A673 (cell line): ENCODE measurements at regions not wholly inside any gene's neighbourhood (a gene's known extent, or its start where the extent isn't known, plus 50 kb on each side); places are given as distances from the start of the nearest gene placed in this dataset.

Source experiments
- BruUV-seq: library from RNA; stranded (reverse); fragments of 400-500 nt; replicated peaks from 2 replicates; lab custom pipeline; 2021; lab: Mats Ljungman, UMichigan
- CTCF ChIA-PET: fragments of 300-600 bp; sonication (Branson Sonifier 250); formaldehyde crosslinking; loops from one replicate; lab custom pipeline; 2022; ENCODE audit warnings: antibody characterized with exemption; lab: Charles Lee
- POLR2A ChIA-PET: fragments of 300-600 bp; sonication (Branson Sonifier 250); formaldehyde crosslinking; loops from one replicate; lab custom pipeline; 2022; ENCODE audit warnings: antibody characterized with exemption; ENCODE audit not compliant: low non-redundant PET; lab: Charles Lee
- DNase-seq: peaks from one replicate; pipeline ENCODE4 v3.0.0-alpha.2; 2015; ENCODE audit warnings: low spot score
- H3K27ac ChIP-seq: fragments of 200-600 bp; sonication (generic); 2 replicates; pipeline ENCODE4 v1.5.1; 2016; ENCODE audit warnings: mixed run types, low read depth, mild to moderate bottlenecking, mixed read lengths, antibody characterized with exemption, low read length; ENCODE audit not compliant: poor library complexity, severe bottlenecking
- H3K27me3 ChIP-seq: fragments of 200-600 bp; sonication (generic); replicated peaks from 2 replicates; pipeline ENCODE4 v1.6.1; 2017; ENCODE audit warnings: mixed run types, low read depth, mild to moderate bottlenecking, mixed read lengths, antibody characterized with exemption, low read length; ENCODE audit not compliant: insufficient read depth, poor library complexity
- H3K36me3 ChIP-seq: fragments of 200-600 bp; sonication (generic); 2 replicates; pipeline ENCODE4 v1.6.1; 2016; ENCODE audit warnings: mixed run types, mild to moderate bottlenecking, mixed read lengths, antibody characterized with exemption, low read length; ENCODE audit not compliant: insufficient read depth, poor library complexity, severe bottlenecking
- H3K4me1 ChIP-seq: fragments of 200-600 bp; sonication (generic); 2 replicates; pipeline ENCODE4 v1.6.1; 2017; ENCODE audit warnings: mixed run types, mild to moderate bottlenecking, mixed read lengths, antibody characterized with exemption, low read length; ENCODE audit not compliant: insufficient read depth, poor library complexity, severe bottlenecking
- H3K4me3 ChIP-seq: fragments of 200-600 bp; sonication (generic); 2 replicates; pipeline ENCODE4 v1.5.1; 2016; ENCODE audit warnings: low read depth, mixed run types, mild to moderate bottlenecking, mixed read lengths, low read length; ENCODE audit not compliant: poor library complexity, severe bottlenecking
- H3K9me3 ChIP-seq: fragments of 200-600 bp; sonication (generic); 2 replicates; pipeline ENCODE4 v1.6.1; 2016; ENCODE audit warnings: mixed run types, low read depth, mild to moderate bottlenecking, mixed read lengths, antibody characterized with exemption, low read length; ENCODE audit not compliant: poor library complexity, severe bottlenecking
- CTCF ChIP-seq: fragments of 300-800, 200-600 bp; sonication (generic); conservative IDR thresholded peaks from 2 replicates; pipeline ENCODE4 v1.5.1; 2017; ENCODE audit warnings: low read depth, mild to moderate bottlenecking, antibody characterized with exemption, low read length, moderate library complexity, mixed read lengths
- EZH2 ChIP-seq: fragments of 200-600 bp; sonication (generic); IDR thresholded peaks from 2 replicates; pipeline ENCODE4 v1.6.1; 2017; ENCODE audit warnings: borderline replicate concordance, low read depth, mild to moderate bottlenecking, mixed read lengths, antibody characterized with exemption, low read length; ENCODE audit not compliant: poor library complexity, severe bottlenecking
- intact Hi-C: fragments of 100-400 bp; cut with micrococcal nuclease; formaldehyde crosslinking; loops from one replicate; pipeline ENCODE4 v1.10.0; 2022; ENCODE audit not compliant: unreplicated experiment

- Histone ChIP-seq H3K27ac (no peak overlapping the region), H3K4me1 (no peaks in the 10 kb centered on the region), H3K9me3 (peaks cover 6% of the 10 kb centered on the region), H3K36me3 (no peaks in the 10 kb centered on the region), H3K4me3 (no peak overlapping the region), H3K27me3 (no peaks in the 10 kb centered on the region)
- intact Hi-C loops = no loop called here
- ChIA-PET CTCF (no interaction called here), POLR2A (no interaction called here)
- TF ChIP-seq CTCF (no peak), EZH2 (no peak)
- no TSS peak for BruUV-seq
- DNase-seq = no peak
Measured at GRCh38 chr4:169332583-169332982, 61.8 kb upstream of the SH3RF1 start.

- POLR2A ChIA-PET = no interaction called here
- no peak for DNase-seq
- H3K27ac ChIP-seq = no peak overlapping the region
- H3K9me3 ChIP-seq = peaks cover 6% of the 10 kb centered on the region
- TF ChIP-seq EZH2 = no peak
- no peak for TF ChIP-seq CTCF
- H3K4me1 ChIP-seq = no peaks in the 10 kb centered on the region
- no peaks in the 10 kb centered on the region for H3K36me3 ChIP-seq
- H3K27me3 ChIP-seq = no peaks in the 10 kb centered on the region
- no peak overlapping the region for H3K4me3 ChIP-seq
- CTCF ChIA-PET = no interaction called here
- BruUV-seq = no TSS peak
- intact Hi-C loops = no loop called here
Measured at GRCh38 chr4:169330811-169331210, 60.1 kb upstream of the SH3RF1 start.

GRCh38 chr4:169330095-169330494 is 59.3 kb upstream of the SH3RF1 start:
- H3K27me3 ChIP-seq = no peaks in the 10 kb centered on the region
- H3K36me3 ChIP-seq = no peaks in the 10 kb centered on the region
- BruUV-seq = no TSS peak
- CTCF ChIA-PET = no interaction called here
- POLR2A ChIA-PET = no interaction called here
- no peak overlapping the region for H3K27ac ChIP-seq
- H3K9me3 ChIP-seq = peaks cover 6% of the 10 kb centered on the region
- TF ChIP-seq CTCF (no peak), EZH2 (no peak)
- no peak overlapping the region for H3K4me3 ChIP-seq
- no peaks in the 10 kb centered on the region for H3K4me1 ChIP-seq
- DNase-seq = no peak
- intact Hi-C loops = no loop called here
